ENCODE measurements at regions not wholly inside any gene's neighbourhood (a gene's known extent, or its start where the extent isn't known, plus 50 kb on each side); places are given as distances from the start of the nearest gene placed in this dataset.

GRCh38 chr14:101048766-101049165, 145.2 kb upstream of the RTL1 start:
- Histone ChIP-seq H3K79me2 (ENCODE audit: insufficient read depth, low read length) (no peaks in the 10 kb centered on the region), H3K27me3 (ENCODE audit: control insufficient read depth in 1 of 2, insufficient read depth in 2 of 2, low read length in 2 of 2) (peaks cover 16 to 100% of the 10 kb centered on the region in 2 experiments; a peak in 4 of 5 replicates), H3K4me1 (ENCODE audit: insufficient read depth, low read length) (no peaks in the 10 kb centered on the region), H3K4me3 (replicated peaks in 1 of 3; ENCODE audit: insufficient read depth in 1 of 3, low read depth in 2 of 3, low read length in 3 of 3) (no peak overlapping the region), H4K20me1 (ENCODE audit: insufficient read depth, low read length) (peaks cover 5% of the 10 kb centered on the region; the same call in 1 of the 2 replicates), H3K27ac (ENCODE audit: extremely low read length, insufficient read depth, low read length) (no peak overlapping the region), H2AFZ (ENCODE audit: low read length) (no peak overlapping the region), H3K9ac (ENCODE audit: insufficient read depth, low read depth, low read length) (no peak overlapping the region), H3K4me2 (ENCODE audit: low read depth, low read length) (no peak overlapping the region), H3K9me3 (ENCODE audit: low read length) (no peaks in the 10 kb centered on the region), H3K36me3 (replicated peaks in 1 of 2; ENCODE audit: control insufficient read depth in 1 of 2, insufficient read depth in 2 of 2, low read length in 2 of 2) (no peaks in the 10 kb centered on the region)
- no TSS peak for BruUV-seq (replicated peaks)
- TF ChIP-seq HOXA7 (CRISPR knock-in tag; IDR thresholded peaks at IDR 0.05) (no peak), RORA (CRISPR knock-in tag; IDR thresholded peaks at IDR 0.05) (no peak), ATF1 (CRISPR knock-in tag; IDR thresholded peaks at IDR 0.05) (no peak), MBNL3 (CRISPR knock-in tag; conservative IDR thresholded peaks at IDR 0.05) (no peak), MYNN (CRISPR knock-in tag; IDR thresholded peaks at IDR 0.05; ENCODE audit: low read depth) (no peak), ZBTB21 (CRISPR knock-in tag; IDR thresholded peaks at IDR 0.05) (no peak), HNRNPLL (IDR thresholded peaks at IDR 0.05; ENCODE audit: low read depth, low read length, poor library complexity, severe bottlenecking) (no peak), DR1 (CRISPR knock-in tag; IDR thresholded peaks at IDR 0.05) (no peak), ZFY (CRISPR knock-in tag; IDR thresholded peaks at IDR 0.05) (no peak), ARID4A (CRISPR knock-in tag; IDR thresholded peaks at IDR 0.05; ENCODE audit: borderline replicate concordance) (no peak), ZNF672 (CRISPR knock-in tag; IDR thresholded peaks at IDR 0.05) (no peak), HNRNPL (IDR thresholded peaks at IDR 0.05; ENCODE audit: low read depth, low read length) (no peak), POLR2G (IDR thresholded peaks at IDR 0.05; ENCODE audit: low read depth, low read length) (no peak)
- CTCF ChIA-PET (ENCODE audit: low intra/inter-chr PET ratio, low total read pairs), result no interaction called here
- ATAC-seq (no peak), FAIRE-seq (no peak), DNase-seq (ENCODE audit: low spot score) (no peak)
- in situ Hi-C loops (cut with HindIII; ENCODE audit: extremely low pct_ligation_motif_present, low pct_unique_long_range_greater_than_20kb) (no loop called here), intact Hi-C loops (cut with micrococcal nuclease; ENCODE audit: unreplicated experiment) (no loop called here)
- 59% methylated on average over 7 of the region's 14 CpGs for WGBS (ENCODE audit: low lambda C conversion rate)
- POLR2A ChIA-PET, result no interaction called here
